GM12892 (cell line): ENCODE measurements at regions not wholly inside any gene's neighbourhood (a gene's known extent, or its start where the extent isn't known, plus 50 kb on each side); places are given as distances from the start of the nearest gene placed in this dataset.

Experiments used
- POLR2A ChIP-seq: IDR thresholded peaks from 2 replicates; pipeline ENCODE4 v1.6.1; 2011; ENCODE audit warnings: low read depth, low read length, control low read depth
- TAF1 ChIP-seq: IDR thresholded peaks from 2 replicates; pipeline ENCODE4 v1.6.1; 2011; ENCODE audit warnings: low read depth, mild to moderate bottlenecking, control low read depth, low read length, borderline replicate concordance

DNA sequence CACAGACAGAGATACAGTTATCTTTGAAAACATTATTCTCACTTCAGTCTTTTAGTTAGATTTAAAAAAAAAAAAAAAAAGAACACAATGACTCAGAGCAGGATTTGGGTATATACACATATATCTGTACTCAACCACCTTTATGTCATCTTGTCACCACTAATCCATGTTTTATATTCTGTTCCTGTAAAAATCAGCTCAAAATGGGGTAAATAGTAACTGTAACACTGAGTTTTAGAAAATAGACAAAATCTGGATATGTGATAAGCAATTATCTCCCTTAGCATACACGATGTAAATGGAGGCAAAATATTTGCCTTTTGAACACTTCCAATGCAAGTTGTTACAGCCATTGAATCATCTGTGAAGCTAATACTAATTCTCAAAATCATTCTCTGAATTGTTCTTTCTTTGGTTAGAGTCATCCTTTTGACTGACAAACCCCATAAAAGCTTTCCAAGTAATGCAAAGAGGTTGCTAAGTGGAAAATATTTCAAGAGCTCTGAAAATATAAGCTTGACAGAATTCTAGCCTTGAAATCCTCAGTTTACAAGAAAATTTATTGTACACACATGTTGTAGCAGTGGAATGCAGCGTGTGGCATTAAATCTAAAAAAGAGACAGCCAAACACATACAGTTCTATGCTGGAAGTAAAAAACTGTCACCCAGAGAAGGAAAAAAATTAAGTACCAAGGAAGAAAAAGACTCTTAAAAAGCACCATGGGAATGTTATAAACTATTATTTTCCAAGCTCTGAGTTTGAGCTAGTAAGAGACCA is 502.2 kb upstream of the PHF14 start:
- TF ChIP-seq POLR2A (no peak), TAF1 (no peak)
